HL-60 (cell line): ENCODE measurements at regions not wholly inside any gene's neighbourhood (a gene's known extent, or its start where the extent isn't known, plus 50 kb on each side); places are given as distances from the start of the nearest gene placed in this dataset.

Source experiments
- CTCF ChIP-seq: IDR thresholded peaks from one replicate; pipeline ENCODE4 v1.5.1; 2011; ENCODE audit warnings: low read length, control low read depth, inconsistent platforms; ENCODE audit not compliant: insufficient read depth
- POLR2AphosphoS5 ChIP-seq: IDR thresholded peaks from 2 replicates; pipeline ENCODE4 v1.6.1; 2012; ENCODE audit warnings: low read depth
- TF ChIP-seq, protein P1 (sequence below): IDR thresholded peaks from 2 replicates; pipeline ENCODE4 v1.6.1; 2012; ENCODE audit warnings: low read depth; ENCODE audit not compliant: insufficient replicate concordance

GRCh38 chr19:46953955-46954501 lies 65.6 kb upstream of the NPAS1 start:
- TF ChIP-seq, protein P1, sequence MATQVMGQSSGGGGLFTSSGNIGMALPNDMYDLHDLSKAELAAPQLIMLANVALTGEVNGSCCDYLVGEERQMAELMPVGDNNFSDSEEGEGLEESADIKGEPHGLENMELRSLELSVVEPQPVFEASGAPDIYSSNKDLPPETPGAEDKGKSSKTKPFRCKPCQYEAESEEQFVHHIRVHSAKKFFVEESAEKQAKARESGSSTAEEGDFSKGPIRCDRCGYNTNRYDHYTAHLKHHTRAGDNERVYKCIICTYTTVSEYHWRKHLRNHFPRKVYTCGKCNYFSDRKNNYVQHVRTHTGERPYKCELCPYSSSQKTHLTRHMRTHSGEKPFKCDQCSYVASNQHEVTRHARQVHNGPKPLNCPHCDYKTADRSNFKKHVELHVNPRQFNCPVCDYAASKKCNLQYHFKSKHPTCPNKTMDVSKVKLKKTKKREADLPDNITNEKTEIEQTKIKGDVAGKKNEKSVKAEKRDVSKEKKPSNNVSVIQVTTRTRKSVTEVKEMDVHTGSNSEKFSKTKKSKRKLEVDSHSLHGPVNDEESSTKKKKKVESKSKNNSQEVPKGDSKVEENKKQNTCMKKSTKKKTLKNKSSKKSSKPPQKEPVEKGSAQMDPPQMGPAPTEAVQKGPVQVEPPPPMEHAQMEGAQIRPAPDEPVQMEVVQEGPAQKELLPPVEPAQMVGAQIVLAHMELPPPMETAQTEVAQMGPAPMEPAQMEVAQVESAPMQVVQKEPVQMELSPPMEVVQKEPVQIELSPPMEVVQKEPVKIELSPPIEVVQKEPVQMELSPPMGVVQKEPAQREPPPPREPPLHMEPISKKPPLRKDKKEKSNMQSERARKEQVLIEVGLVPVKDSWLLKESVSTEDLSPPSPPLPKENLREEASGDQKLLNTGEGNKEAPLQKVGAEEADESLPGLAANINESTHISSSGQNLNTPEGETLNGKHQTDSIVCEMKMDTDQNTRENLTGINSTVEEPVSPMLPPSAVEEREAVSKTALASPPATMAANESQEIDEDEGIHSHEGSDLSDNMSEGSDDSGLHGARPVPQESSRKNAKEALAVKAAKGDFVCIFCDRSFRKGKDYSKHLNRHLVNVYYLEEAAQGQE, result no peak
- TF ChIP-seq CTCF, result no peak
- TF ChIP-seq POLR2AphosphoS5, result no peak
